Heart left ventricle (tissue), 16 donors: ENCODE measurements at regions not wholly inside any gene's neighbourhood (a gene's known extent, or its start where the extent isn't known, plus 50 kb on each side); places are given as distances from the start of the nearest gene placed in this dataset.

Source experiments
- ATAC-seq, 4 donors: fragments of 200-7000 bp; cut with Tn5 transposase; one replicate each; pipeline ENCODE4 v1.9.1; 2020 to 2022; ENCODE audit warnings: moderate library complexity in 4 of 4, mild to moderate bottlenecking in 3 of 4, moderate number of reproducible peaks in 1 of 4
- DNase-seq, 5 donors: peaks; one replicate each; pipeline ENCODE4 v3.0.0-alpha.2; 2020
- H3K27ac ChIP-seq, 12 donors: fragments of 200-600 bp; sonication (generic) in 4 of 12; one replicate each; pipeline versions ENCODE4 v1.5.0 to v1.8.0; 2016 to 2022; ENCODE audit warnings: mild to moderate bottlenecking in 2 of 12
- H3K27me3 ChIP-seq, 9 donors: fragments of 200-600 bp; sonication (generic) in 2 of 9; one replicate each; pipeline versions ENCODE4 v1.5.1 to v1.8.0; 2016 to 2022; ENCODE audit warnings: mild to moderate bottlenecking in 3 of 9
- H3K36me3 ChIP-seq, 9 donors: fragments of 200-600 bp; sonication (generic) in 2 of 9; one replicate each; pipeline versions ENCODE4 v1.5.0 to v1.8.0; 2018 to 2022; ENCODE audit warnings: mild to moderate bottlenecking in 2 of 9
- H3K4me1 ChIP-seq, 12 donors: fragments of 200-600 bp; sonication (generic) in 4 of 12; one replicate each; pipeline versions ENCODE4 v1.5.0 to v1.8.0; 2016 to 2022; ENCODE audit warnings: mild to moderate bottlenecking in 3 of 12
- H3K4me3 ChIP-seq, 12 donors: fragments of 200-600 bp; sonication (generic) in 4 of 12; one replicate each; pipeline versions ENCODE4 v1.5.0 to v1.8.0; 2017 to 2022; ENCODE audit warnings: mild to moderate bottlenecking in 9 of 12, moderate library complexity in 4 of 12
- H3K9me3 ChIP-seq, 12 donors: fragments of 200-600 bp; sonication (generic) in 4 of 12; one replicate each; pipeline versions ENCODE4 v1.5.0 to v1.8.0; 2016 to 2022; ENCODE audit warnings: mild to moderate bottlenecking in 1 of 12
- CTCF ChIP-seq, 12 donors: fragments of 200-600 bp; sonication (generic) in 4 of 12; IDR thresholded peaks; one replicate each; pipeline versions ENCODE4 v1.5.0 to v1.8.0; 2018 to 2022; ENCODE audit warnings: antibody characterized with exemption in 12 of 12, mild to moderate bottlenecking in 5 of 12
- POLR2A ChIP-seq, 2 donors: fragments of 450-650 bp; IDR thresholded peaks; one replicate each; pipeline ENCODE4 v1.6.1; 2017; ENCODE audit warnings: antibody characterized with exemption in 2 of 2, mild to moderate bottlenecking in 2 of 2, moderate library complexity in 2 of 2
- WGBS, 4 donors: extraction: QIAGEN DNeasy Blood & Tissue Kit in 2 of 4; methylation state at CpG; one replicate each; pipeline versions ENCODE4 v1.1.5 to v1.1.7; 2013 to 2018; 5-methylcytosine and 5-hydroxymethylcytosine counted together
- intact Hi-C, 10 donors: fragments of 100-400 bp; cut with DNase I; formaldehyde crosslinking; loops; one replicate each; pipeline versions ENCODE4 v1.11.1 to v1.14.2; 2022
- donor health status: ischemic (EF 13 %, LVEDD 7.1; RV severe dilation, severe dysfunction).
- donor health status: healthy with polysubstance abuse.
- donor health status: DM: no; HTN: yes; CAD: no.
- donor health status: DM: no; HTN: no; CAD: no.
- donor health status: ischemic (EF 25% LVEDD 6.9; RV normal size, moderate dysfunction).
- donor health status: ischemic (EF 25% LVEDD 5.7; RV mildly dilated, moderate dysfunction).
- donor health status: healthy.
- donor health status: DM: yes; HTN: yes; CAD: no.
- donor health status: ischemic (EF 35%, LVEDD 5.7; RV mildly dilated, moderate dysfunction).
- donor health status: nonischemic (EF 11% LVEDD 7.7; RV severe dilation, severe dysfunction).
- donor health status: DM: yes; HTN: yes; CAD: no.
- donor health status: PGD.
- donor health status: ischemic (EF 29% LVEDD 5.4; RV normal size, mild dysfunction).
- donor health status: nonischemic (EF 23%, LVEDD 6.1; RV moderate dilation, normal function).

DNA sequence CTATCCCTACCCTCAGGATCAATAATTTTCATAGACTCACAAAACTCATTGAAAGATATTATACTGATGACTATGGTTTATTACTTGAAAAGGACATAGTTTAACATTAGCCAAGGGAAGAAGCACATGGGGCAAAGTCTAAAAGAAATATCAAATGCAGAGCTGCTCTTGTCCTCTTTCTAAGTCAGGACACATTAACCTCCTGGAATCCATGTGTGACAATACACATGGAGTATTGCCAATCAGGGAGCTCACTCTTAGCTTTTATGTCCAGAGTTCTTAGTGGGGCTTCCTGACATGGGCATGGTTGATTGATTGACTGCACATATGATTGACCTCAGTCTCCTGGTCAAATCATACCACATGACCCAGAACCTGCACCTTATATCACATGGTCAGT, 165.5 kb upstream of the COX7C start:
- DNase-seq (no peak), ATAC-seq (no peak)
- H3K36me3 ChIP-seq: no peaks in the 10 kb centered on the region
- TF ChIP-seq CTCF (IDR thresholded peaks at IDR 0.05) (no peak), POLR2A (IDR thresholded peaks at IDR 0.05) (no peak)
- H3K27me3 ChIP-seq: no peaks in the 10 kb centered on the region
- H3K9me3 ChIP-seq: peaks cover 0 to 15% (median 0%) of the 10 kb centered on the region in 12 donors
- no peak overlapping the region for H3K4me3 ChIP-seq
- H3K27ac ChIP-seq: no peak overlapping the region
- no peaks in the 10 kb centered on the region for H3K4me1 ChIP-seq
- intact Hi-C loops: no loop called here

GRCh38 chr5:86460519-86460918, 157.2 kb upstream of the COX7C start:
- Histone ChIP-seq H3K27ac (no peak overlapping the region), H3K4me3 (no peak overlapping the region), H3K4me1 (no peaks in the 10 kb centered on the region), H3K36me3 (no peaks in the 10 kb centered on the region), H3K9me3 (peaks cover 0 to 43% (median 12%) of the 10 kb centered on the region in 12 donors), H3K27me3 (no peaks in the 10 kb centered on the region)
- DNase-seq (no peak), ATAC-seq (no peak)
- intact Hi-C loops: no loop called here
- TF ChIP-seq POLR2A (IDR thresholded peaks at IDR 0.05) (no peak), CTCF (IDR thresholded peaks at IDR 0.05) (no peak)
- 95 to 96% (median 95%) methylated on average over 8 to 16 of the region's 16 CpGs for WGBS, 4 donors

GRCh38 chr5:86461169-86461956, 156.4 kb upstream of the COX7C start:
- no peak for DNase-seq
- no peak for ATAC-seq
- Histone ChIP-seq H3K4me1 (no peaks in the 10 kb centered on the region), H3K27me3 (no peaks in the 10 kb centered on the region), H3K27ac (no peak overlapping the region), H3K36me3 (no peaks in the 10 kb centered on the region), H3K9me3 (peaks cover 0 to 42% (median 16%) of the 10 kb centered on the region in 12 donors), H3K4me3 (no peak overlapping the region)
- intact Hi-C loops: no loop called here
- TF ChIP-seq POLR2A (IDR thresholded peaks at IDR 0.05) (no peak), CTCF (IDR thresholded peaks at IDR 0.05) (no peak)
- 24 to 31% (median 28%) methylated on average over 4 of the region's 4 CpGs for WGBS, 4 donors

DNA sequence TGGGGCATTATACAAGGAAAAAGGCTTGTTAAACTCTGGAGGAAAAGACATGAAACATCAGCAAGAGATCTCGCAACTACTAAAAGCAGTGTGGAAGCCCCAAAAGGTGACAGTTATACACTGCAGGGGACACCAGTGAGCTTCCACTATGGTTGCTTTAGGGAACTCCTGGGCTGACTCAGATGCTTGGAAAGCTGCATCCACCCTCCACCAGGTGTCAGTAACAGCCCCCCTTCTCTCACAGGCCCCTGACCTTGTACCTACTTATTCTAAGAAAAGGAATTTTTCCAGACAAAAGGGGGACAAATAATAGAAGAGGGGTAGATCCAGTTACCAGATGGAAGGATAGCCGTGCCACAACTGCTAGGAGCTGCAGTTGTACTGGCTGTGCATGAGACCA, 154.4 kb upstream of the COX7C start:
- 64 to 93% (median 82%) methylated on average over 2 of the region's 2 CpGs for WGBS, 4 donors
- TF ChIP-seq POLR2A (IDR thresholded peaks at IDR 0.05) (no peak), CTCF (IDR thresholded peaks at IDR 0.05) (no peak)
- no peak for ATAC-seq
- Histone ChIP-seq H3K27me3 (no peaks in the 10 kb centered on the region), H3K9me3 (peaks cover 0 to 31% (median 17%) of the 10 kb centered on the region in 12 donors), H3K4me1 (no peaks in the 10 kb centered on the region), H3K36me3 (no peaks in the 10 kb centered on the region), H3K4me3 (no peak overlapping the region), H3K27ac (no peak overlapping the region)
- no peak for DNase-seq
- intact Hi-C loops: no loop called here
